B cell (primary cell): ENCODE measurements at regions not wholly inside any gene's neighbourhood (a gene's known extent, or its start where the extent isn't known, plus 50 kb on each side); places are given as distances from the start of the nearest gene placed in this dataset.

Source experiments
- EZH2 ChIP-seq: IDR thresholded peaks from 2 replicates; pipeline ENCODE4 v1.6.1; 2012; ENCODE audit warnings: borderline replicate concordance, low read depth, mild to moderate bottlenecking, moderate library complexity, low read length; ENCODE audit not compliant: insufficient read depth, poor library complexity, severe bottlenecking
- TF ChIP-seq, protein P1 (sequence below): fragments of 200-600 bp; IDR thresholded peaks from one replicate; pipeline ENCODE4 v1.8.0; 2022; ENCODE audit warnings: antibody characterized with exemption, mild to moderate bottlenecking

DNA sequence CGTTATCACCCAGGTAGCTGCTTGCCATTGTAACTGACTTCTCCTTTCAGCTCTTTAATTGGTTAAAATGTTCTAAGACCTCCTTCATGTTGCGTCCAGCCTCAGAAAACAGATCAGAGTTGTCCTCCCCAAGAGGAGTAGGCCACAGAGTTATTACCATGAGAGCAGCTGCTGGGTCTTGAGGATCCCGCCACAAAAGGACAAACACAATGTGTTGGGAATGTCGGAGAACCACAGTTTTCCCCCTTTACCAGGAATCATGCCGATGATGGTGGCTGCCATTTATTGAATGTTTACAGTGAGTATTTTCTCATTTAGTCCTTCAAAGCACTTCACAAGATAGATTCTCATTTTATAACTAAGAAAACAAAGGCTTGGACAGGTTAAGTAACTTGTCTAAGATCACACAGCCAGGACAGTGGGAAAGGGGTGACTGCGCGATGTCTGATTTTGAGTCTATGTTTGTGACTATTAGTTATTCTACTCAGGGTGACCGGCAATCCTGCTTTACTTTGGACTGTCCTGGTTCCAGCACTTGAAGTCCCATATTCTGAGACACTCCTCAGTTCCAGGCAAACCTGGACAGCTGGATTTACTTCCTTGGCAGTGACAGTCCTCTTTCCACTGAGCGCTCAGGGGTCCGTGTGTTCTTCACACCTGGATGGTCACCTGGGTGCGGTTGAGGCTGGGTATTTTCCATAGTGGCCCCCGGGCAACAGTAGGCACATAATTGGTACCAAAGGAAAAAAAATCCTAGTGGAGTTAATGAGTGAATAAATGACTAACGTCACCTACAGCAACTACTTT lies 93.6 kb downstream of the LIPG start:
- TF ChIP-seq, protein P1, sequence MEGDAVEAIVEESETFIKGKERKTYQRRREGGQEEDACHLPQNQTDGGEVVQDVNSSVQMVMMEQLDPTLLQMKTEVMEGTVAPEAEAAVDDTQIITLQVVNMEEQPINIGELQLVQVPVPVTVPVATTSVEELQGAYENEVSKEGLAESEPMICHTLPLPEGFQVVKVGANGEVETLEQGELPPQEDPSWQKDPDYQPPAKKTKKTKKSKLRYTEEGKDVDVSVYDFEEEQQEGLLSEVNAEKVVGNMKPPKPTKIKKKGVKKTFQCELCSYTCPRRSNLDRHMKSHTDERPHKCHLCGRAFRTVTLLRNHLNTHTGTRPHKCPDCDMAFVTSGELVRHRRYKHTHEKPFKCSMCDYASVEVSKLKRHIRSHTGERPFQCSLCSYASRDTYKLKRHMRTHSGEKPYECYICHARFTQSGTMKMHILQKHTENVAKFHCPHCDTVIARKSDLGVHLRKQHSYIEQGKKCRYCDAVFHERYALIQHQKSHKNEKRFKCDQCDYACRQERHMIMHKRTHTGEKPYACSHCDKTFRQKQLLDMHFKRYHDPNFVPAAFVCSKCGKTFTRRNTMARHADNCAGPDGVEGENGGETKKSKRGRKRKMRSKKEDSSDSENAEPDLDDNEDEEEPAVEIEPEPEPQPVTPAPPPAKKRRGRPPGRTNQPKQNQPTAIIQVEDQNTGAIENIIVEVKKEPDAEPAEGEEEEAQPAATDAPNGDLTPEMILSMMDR = no peak
- no peak for TF ChIP-seq EZH2
